GM11168 (cell line): ENCODE measurements at regions not wholly inside any gene's neighbourhood (a gene's known extent, or its start where the extent isn't known, plus 50 kb on each side); places are given as distances from the start of the nearest gene placed in this dataset.

Experiments
- in situ Hi-C: fragments of 300-500 bp; cut with MboI; formaldehyde crosslinking; loops from one replicate; pipeline ENCODE4 v1.12.0; 2022; ENCODE audit warnings: low sequenced_read_pairs; ENCODE audit not compliant: unreplicated experiment

- in situ Hi-C loops = no loop called here
Measured at GRCh38 chr2:123179526-123179925, 845.6 kb upstream of the CNTNAP5 start.

GRCh38 chr2:123195957-123196356, 829.1 kb upstream of the CNTNAP5 start:
- in situ Hi-C loops = no loop called here

- in situ Hi-C loops = no loop called here
Measured at GRCh38 chr2:123200035-123200434, 825.1 kb upstream of the CNTNAP5 start.

- in situ Hi-C loops = no loop called here
Measured at GRCh38 chr2:123207245-123207644, 817.8 kb upstream of the CNTNAP5 start.

- in situ Hi-C loops = no loop called here
Measured at GRCh38 chr2:123209202-123209601, 815.9 kb upstream of the CNTNAP5 start.

GRCh38 chr2:123211181-123211580, 813.9 kb upstream of the CNTNAP5 start:
- in situ Hi-C loops = no loop called here

- in situ Hi-C loops = no loop called here
Measured at GRCh38 chr2:123245156-123245555, 779.9 kb upstream of the CNTNAP5 start.

- in situ Hi-C loops = no loop called here
Measured at GRCh38 chr2:123258877-123259539, 766.1 kb upstream of the CNTNAP5 start.

GRCh38 chr2:123262856-123263255, 762.2 kb upstream of the CNTNAP5 start:
- in situ Hi-C loops = no loop called here

GRCh38 chr2:123283431-123283830, 741.7 kb upstream of the CNTNAP5 start:
- in situ Hi-C loops = no loop called here

- in situ Hi-C loops = no loop called here
Measured at GRCh38 chr2:123303731-123304130, 721.4 kb upstream of the CNTNAP5 start.
